Activated CD4-positive, alpha-beta T cell treated with anti-CD3 and anti-CD28 coated beads for 36 hours (primary cell): ENCODE measurements at regions not wholly inside any gene's neighbourhood (a gene's known extent, or its start where the extent isn't known, plus 50 kb on each side); places are given as distances from the start of the nearest gene placed in this dataset.
"Not testable (repeated sequence)": the region's sequence is repeated elsewhere in the genome, so short reads cannot be mapped to it uniquely, and the experiment has no call there.

ENCODE experiments used
- ATAC-seq: fragments of 200-7000 bp; cut with Tn5 transposase; one replicate; pipeline ENCODE4 v1.10.0; 2021; ENCODE audit warnings: mild to moderate bottlenecking, moderate library complexity
- CTCF ChIA-PET: fragments of 350-600 bp; sonication (Branson Sonifier 250); formaldehyde crosslinking; loops from one replicate; lab custom pipeline; 2021; ENCODE audit warnings: antibody characterized with exemption; lab: Charles Lee
- POLR2A ChIA-PET: fragments of 350-600 bp; sonication (Branson Sonifier 250); formaldehyde crosslinking; loops from one replicate; lab custom pipeline; 2021; ENCODE audit warnings: antibody characterized with exemption, inconsistent platforms; lab: Charles Lee
- DNase-seq: peaks from one replicate; pipeline ENCODE4 v3.0.0-alpha.2; 2020
- H3K27ac Mint-ChIP-seq: one replicate; pipeline ENCODE4 v1.8.0; 2021; ENCODE audit warnings: mixed read lengths
- H3K27me3 Mint-ChIP-seq: one replicate; pipeline ENCODE4 v1.8.0; 2021; ENCODE audit warnings: mixed read lengths
- H3K36me3 Mint-ChIP-seq: one replicate; pipeline ENCODE4 v1.8.0; 2021; ENCODE audit warnings: low read depth, mixed read lengths
- H3K4me1 Mint-ChIP-seq: one replicate; pipeline ENCODE4 v1.8.0; 2021; ENCODE audit warnings: mixed read lengths
- H3K4me3 Mint-ChIP-seq: one replicate; pipeline ENCODE4 v1.8.0; 2021; ENCODE audit warnings: mild to moderate bottlenecking, moderate library complexity, mixed read lengths
- H3K9me3 Mint-ChIP-seq: one replicate; pipeline ENCODE4 v1.8.0; 2021; ENCODE audit warnings: low read depth, mixed read lengths
- intact Hi-C, 2 experiments: fragments of 100-400 bp; cut with DNase I in 1 of 2; cut with micrococcal nuclease in 1 of 2; formaldehyde crosslinking; loops; one replicate each; pipeline versions ENCODE4 v1.14.2 to v1.15.1; 2022 to 2024; cut with DNase I, micrococcal nuclease

DNA sequence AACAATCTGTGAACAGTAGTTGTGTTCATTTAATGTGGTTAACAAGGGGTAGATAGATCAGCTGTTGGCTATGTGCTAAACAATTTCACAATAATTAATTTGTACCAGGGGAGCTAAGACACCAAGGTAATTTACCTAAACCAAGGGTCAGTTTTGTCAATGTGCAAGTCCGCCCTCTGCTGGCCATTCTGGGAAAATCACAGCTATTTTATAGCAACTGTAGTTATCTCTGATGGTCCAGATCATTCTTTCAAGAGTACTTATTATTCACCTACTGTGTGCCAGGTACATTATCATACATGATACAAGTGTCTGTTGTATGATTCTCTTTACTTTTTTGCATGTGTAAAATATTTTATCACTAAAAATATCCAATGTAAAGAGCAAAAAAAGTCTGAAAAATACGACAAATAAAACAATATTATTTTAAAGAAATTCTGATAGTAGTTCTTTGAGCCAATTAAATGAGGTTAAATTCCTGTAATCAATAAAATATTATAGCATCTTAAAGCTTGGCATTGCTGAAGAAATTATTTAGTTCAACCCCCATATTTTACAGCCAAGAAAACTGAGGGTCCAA, 312.3 kb upstream of the FAM78B start:
- no peaks in the 10 kb centered on the region for H3K27me3 Mint-ChIP-seq
- DNase-seq (peak; percentile 70), ATAC-seq (no peak)
- ChIA-PET CTCF (interaction anchor here (0.5 to 4.2 kb wide), 14 partner anchors 10 to 1103 kb away, joined by 3 to 36 read pairs (median 4); no protein-coding TSS in a partner anchor), POLR2A (no interaction called here)
- H3K9me3 Mint-ChIP-seq = no peaks in the 10 kb centered on the region
- H3K27ac Mint-ChIP-seq = no peak overlapping the region
- H3K36me3 Mint-ChIP-seq = no peaks in the 10 kb centered on the region
- H3K4me1 Mint-ChIP-seq = no peaks in the 10 kb centered on the region
- intact Hi-C loops = loop anchor here (1.0 to 5.0 kb wide), 5 partner anchors 346 to 762 kb away; no protein-coding TSS in a partner anchor
- H3K4me3 Mint-ChIP-seq = no peak overlapping the region

DNA sequence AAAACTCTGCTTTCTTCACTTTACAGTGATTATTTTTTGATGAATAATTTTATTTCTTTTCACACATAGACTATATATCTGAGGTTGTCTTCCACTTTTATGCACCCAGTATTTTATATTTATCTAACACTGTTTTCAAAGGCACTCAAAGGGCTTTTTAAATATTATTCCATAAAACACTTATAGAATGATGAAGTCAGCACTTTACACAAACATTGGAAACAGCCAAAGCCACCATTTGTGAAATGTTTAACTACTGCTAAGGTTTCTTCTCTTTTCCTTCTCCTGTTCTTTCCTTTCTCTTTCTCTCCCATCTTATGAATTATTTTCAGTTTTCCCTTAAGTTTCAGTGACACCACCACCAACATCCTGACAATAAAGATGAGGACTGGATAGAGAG, 317.7 kb upstream of the FAM78B start:
- POLR2A ChIA-PET = no interaction called here
- H3K36me3 Mint-ChIP-seq = no peaks in the 10 kb centered on the region
- no peaks in the 10 kb centered on the region for H3K9me3 Mint-ChIP-seq
- no peak overlapping the region for H3K27ac Mint-ChIP-seq
- intact Hi-C loops = loop anchor here in 1 of 2 experiments (10.0 kb wide), 3 partner anchors 490 to 890 kb away; partner anchors contain the start of gene ILDR2
- H3K27me3 Mint-ChIP-seq = no peaks in the 10 kb centered on the region
- H3K4me3 Mint-ChIP-seq = no peak overlapping the region
- DNase-seq = no peak
- CTCF ChIA-PET = interaction anchor here (0.8 kb wide), 1 partner anchor 1089 kb away, joined by 3 read pairs; no protein-coding TSS in a partner anchor
- H3K4me1 Mint-ChIP-seq = peaks cover 6% of the 10 kb centered on the region
- ATAC-seq = no peak

DNA sequence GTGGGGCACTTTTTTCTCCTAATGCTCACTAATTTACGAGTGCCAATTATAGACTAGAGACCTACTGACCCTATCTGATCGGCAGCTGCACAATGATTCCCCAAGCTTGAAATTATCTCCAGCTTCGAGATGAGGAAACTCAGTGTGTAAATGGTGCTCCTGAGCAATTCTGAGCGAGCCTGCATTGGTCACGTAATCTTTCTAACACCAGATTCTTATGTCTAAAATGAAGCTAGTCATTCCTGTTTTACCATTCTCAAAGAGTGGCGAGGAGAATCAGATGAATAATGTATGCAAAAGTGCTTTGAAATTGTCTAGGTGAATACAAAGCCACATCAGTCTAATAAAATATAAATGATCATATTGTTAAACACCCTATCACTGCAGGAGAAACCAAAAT, 318.1 kb upstream of the FAM78B start:
- Mint-ChIP-seq H3K36me3 (no peaks in the 10 kb centered on the region), H3K27ac (no peak overlapping the region), H3K27me3 (no peaks in the 10 kb centered on the region), H3K9me3 (no peaks in the 10 kb centered on the region), H3K4me1 (peaks cover 6% of the 10 kb centered on the region), H3K4me3 (no peak overlapping the region)
- ChIA-PET CTCF (interaction anchor here (0.8 kb wide), 1 partner anchor 1089 kb away, joined by 3 read pairs; no protein-coding TSS in a partner anchor), POLR2A (no interaction called here)
- no peak for ATAC-seq
- no peak for DNase-seq
- intact Hi-C loops = loop anchor here in 1 of 2 experiments (10.0 kb wide), 3 partner anchors 490 to 890 kb away; partner anchors contain the start of gene ILDR2

DNA sequence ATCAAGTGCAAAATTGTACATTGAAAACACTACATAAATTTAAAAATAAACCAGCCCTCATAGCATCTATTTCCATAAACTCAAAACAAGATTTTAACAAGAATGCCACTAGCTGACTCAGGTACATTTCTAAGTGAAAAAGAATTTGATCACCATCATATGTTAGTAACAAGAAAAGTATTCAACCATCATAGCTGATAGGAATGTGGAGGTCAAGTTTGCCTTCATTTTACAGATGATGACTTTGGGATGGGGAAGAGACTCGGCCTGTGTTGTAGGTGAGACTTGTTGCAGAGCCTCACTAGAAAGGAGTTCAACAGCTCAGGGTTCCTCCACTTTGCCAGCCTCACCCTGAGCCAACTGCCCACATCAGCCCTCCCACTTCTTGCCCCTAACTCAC, 318.8 kb upstream of the FAM78B start:
- ATAC-seq (no peak), DNase-seq (no peak)
- Mint-ChIP-seq H3K9me3 (no peaks in the 10 kb centered on the region), H3K27ac (no peak overlapping the region), H3K36me3 (no peaks in the 10 kb centered on the region), H3K27me3 (no peaks in the 10 kb centered on the region), H3K4me3 (no peak overlapping the region), H3K4me1 (peaks cover 6% of the 10 kb centered on the region)
- ChIA-PET POLR2A (no interaction called here), CTCF (no interaction called here)
- intact Hi-C loops = loop anchor here in 1 of 2 experiments (10.0 kb wide), 3 partner anchors 489 to 891 kb away; partner anchors contain the start of gene ILDR2

DNA sequence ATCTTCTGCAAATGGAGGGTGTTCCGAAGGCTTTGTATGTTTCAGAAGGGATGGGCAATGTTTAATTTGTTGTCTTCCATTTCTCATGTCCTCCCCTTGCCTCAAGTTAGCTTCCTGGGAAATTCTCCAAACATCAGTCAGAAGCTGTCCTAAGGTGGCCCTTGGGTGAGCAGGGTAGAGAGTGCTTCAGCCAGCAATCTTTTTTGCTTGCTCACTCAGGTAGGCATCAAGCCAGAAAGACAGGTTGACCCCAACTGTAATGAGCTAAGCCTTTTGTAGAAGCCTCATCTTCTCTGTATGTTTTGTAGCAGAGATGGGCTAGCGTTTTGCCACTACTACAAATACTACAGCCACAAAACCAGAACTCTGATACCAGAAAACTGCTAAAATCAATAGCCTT, 321.5 kb upstream of the FAM78B start:
- ATAC-seq (no peak), DNase-seq (no peak)
- no peaks in the 10 kb centered on the region for H3K9me3 Mint-ChIP-seq
- ChIA-PET POLR2A (no interaction called here), CTCF (interaction anchor here (0.7 to 3.8 kb wide), 2 partner anchors 9 to 354 kb away, joined by 3 to 36 read pairs; no protein-coding TSS in a partner anchor)
- intact Hi-C loops = loop anchor here in 1 of 2 experiments (2.0 to 10.0 kb wide), 4 partner anchors 322 to 894 kb away; partner anchors contain the start of genes FAM78B and ILDR2
- H3K27ac Mint-ChIP-seq = no peak overlapping the region
- H3K4me3 Mint-ChIP-seq = no peak overlapping the region
- peaks cover 6% of the 10 kb centered on the region for H3K4me1 Mint-ChIP-seq
- H3K36me3 Mint-ChIP-seq = no peaks in the 10 kb centered on the region
- no peaks in the 10 kb centered on the region for H3K27me3 Mint-ChIP-seq

DNA sequence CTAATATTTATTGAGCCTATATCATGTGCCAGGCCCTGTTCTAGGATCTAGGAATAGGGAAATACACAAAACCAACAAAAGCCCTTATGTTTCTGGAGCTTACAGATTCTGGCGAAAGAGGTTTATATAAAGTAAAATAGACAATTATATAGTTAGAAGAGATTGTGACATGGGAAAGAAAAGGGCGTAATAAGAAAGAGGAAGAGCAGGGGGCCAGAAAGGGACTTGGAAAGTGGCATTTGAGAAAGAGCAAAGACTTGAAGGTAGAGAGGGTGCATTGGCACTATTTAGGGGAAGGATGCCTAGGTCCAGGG, 322.5 kb upstream of the FAM78B start:
- Mint-ChIP-seq H3K36me3 (no peaks in the 10 kb centered on the region), H3K4me3 (no peak overlapping the region), H3K27ac (no peak overlapping the region), H3K27me3 (no peaks in the 10 kb centered on the region), H3K9me3 (no peaks in the 10 kb centered on the region), H3K4me1 (peaks cover 6% of the 10 kb centered on the region)
- ChIA-PET CTCF (interaction anchor here (0.9 to 3.8 kb wide), 3 partner anchors 10 to 1096 kb away, joined by 3 to 36 read pairs (median 5); no protein-coding TSS in a partner anchor), POLR2A (interaction anchor here (0.7 to 1.4 kb wide), 3 partner anchors 350 to 1107 kb away, joined by 3 to 5 read pairs (median 3); partner anchors contain the start of genes POGK and POU2F1)
- DNase-seq = no peak
- intact Hi-C loops = loop anchor here in 1 of 2 experiments (2.0 to 10.0 kb wide), 4 partner anchors 323 to 895 kb away; partner anchors contain the start of genes FAM78B and ILDR2
- no peak for ATAC-seq

DNA sequence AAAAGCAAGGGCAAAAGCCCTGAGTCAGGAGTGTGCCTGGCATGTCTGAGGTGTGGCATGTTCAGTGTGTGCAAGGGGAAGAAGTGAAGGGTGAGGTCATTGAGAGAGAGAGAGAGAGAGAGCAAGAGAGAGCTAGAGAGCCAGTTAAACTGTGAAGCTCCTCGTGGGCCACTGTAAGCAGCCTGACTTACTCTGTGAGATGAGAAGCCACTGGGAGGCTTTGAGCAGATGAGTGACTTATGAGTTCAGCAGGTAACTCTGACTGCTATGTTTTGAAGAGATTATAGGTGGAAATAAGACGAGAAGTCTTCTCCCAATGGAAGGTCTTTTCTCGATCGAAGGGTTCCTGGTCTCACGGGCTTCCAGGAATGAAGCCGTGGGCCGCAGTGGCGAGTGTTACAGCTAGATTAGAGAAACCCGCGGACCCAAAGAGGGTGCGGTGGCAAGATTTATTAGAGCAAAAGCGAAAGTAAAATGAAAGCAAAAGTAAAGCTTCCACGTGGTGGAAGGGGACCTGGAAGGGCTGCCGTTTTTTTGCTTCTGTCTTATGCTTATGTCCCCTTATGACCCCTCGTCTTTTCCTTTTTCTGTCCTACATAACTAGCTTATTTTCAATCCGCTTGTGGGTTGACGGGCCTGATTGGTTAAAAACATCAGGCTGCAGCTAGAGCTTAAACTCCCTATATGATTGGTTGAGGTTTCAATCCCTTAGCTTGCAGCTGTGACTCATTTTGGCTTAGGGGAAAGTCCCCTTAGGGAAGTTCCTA, 323.1 kb upstream of the FAM78B start:
- intact Hi-C loops = loop anchor here (1.0 to 10.0 kb wide), 11 partner anchors 323 to 1098 kb away; partner anchors contain the start of genes POGK (in 2 of the 2), ALDH9A1 (in 1 of the 2), FAM78B (in 1 of the 2) and ILDR2 (in 1 of the 2)

DNA sequence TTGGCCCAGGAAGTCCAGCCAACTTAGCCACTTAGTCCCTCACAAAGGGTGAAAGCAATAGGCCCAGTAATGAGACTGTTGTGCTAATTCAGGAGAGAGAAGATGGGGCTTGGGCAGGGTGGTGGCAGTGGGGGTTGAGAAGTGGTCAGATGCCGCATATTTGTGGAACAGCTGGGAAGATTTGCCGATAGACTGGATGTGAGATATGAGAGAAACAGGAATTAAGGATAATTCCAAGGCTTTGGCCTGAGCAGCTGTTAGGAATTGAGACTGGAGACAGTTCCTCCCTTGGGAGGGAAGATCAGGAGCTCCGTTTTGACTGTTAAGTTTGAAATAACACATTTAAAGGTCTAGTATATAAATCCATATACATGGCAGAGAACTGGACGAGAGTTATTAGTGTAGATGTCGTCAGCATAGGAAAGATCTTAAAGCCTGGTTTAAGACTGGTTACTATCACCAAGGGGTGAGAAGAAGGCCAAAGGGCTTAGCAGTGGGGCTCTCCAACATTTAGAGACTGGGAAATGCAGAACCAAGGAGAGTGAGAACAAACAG, 323.7 kb upstream of the FAM78B start:
- ChIA-PET POLR2A (interaction anchor here (0.9 to 1.4 kb wide), 2 partner anchors 349 to 730 kb away, joined by 3 to 5 read pairs; partner anchors contain the start of genes POGK and POU2F1), CTCF (interaction anchor here (0.9 to 3.8 kb wide), 3 partner anchors 11 to 1097 kb away, joined by 3 to 36 read pairs (median 5); no protein-coding TSS in a partner anchor)
- no peaks in the 10 kb centered on the region for H3K27me3 Mint-ChIP-seq
- intact Hi-C loops = loop anchor here (1.0 to 5.0 kb wide), 7 partner anchors 349 to 1098 kb away; partner anchors contain the start of genes POGK (in 2 of the 2), ALDH9A1 (in 1 of the 2), MGST3 (in 1 of the 2) and TADA1 (in 1 of the 2)
- H3K4me3 Mint-ChIP-seq = no peak overlapping the region
- ATAC-seq (no peak), DNase-seq (no peak)
- H3K4me1 Mint-ChIP-seq = peaks cover 6% of the 10 kb centered on the region
- no peaks in the 10 kb centered on the region for H3K9me3 Mint-ChIP-seq
- H3K27ac Mint-ChIP-seq = no peak overlapping the region
- no peaks in the 10 kb centered on the region for H3K36me3 Mint-ChIP-seq

More for the DNA sequence above, 323.1 kb upstream of the FAM78B start:
- no peaks in the 10 kb centered on the region for H3K36me3 Mint-ChIP-seq
- no peaks in the 10 kb centered on the region for H3K9me3 Mint-ChIP-seq
- ChIA-PET CTCF (interaction anchor here (0.9 to 3.8 kb wide), 3 partner anchors 10 to 1096 kb away, joined by 3 to 36 read pairs (median 5); no protein-coding TSS in a partner anchor), POLR2A (interaction anchor here (0.7 to 1.4 kb wide), 3 partner anchors 349 to 1108 kb away, joined by 3 to 5 read pairs (median 3); partner anchors contain the start of genes POGK and POU2F1)
- H3K27ac Mint-ChIP-seq = no peak overlapping the region
- peaks cover 6% of the 10 kb centered on the region for H3K4me1 Mint-ChIP-seq
- DNase-seq (peak; percentile 63), ATAC-seq (peak; percentile 81)
- no peaks in the 10 kb centered on the region for H3K27me3 Mint-ChIP-seq
- no peak overlapping the region for H3K4me3 Mint-ChIP-seq

DNA sequence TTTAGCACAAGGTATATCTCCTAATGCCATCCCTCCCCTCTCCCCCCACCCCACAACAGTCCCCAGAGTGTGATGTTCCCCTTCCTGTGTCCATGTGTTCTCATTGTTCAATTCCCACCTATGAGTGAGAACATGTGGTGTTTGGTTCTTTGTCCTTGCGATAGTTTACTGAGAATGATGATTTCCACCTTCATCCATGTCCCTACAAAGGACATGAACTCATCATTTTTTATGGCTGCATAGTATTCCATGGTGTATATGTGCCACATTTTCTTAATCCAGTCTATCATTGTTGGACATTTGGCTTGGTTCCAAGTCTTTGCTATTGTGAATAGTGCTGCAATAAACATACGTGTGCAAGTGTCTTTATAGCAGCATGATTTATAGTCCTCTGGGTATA, 327.0 kb upstream of the FAM78B start:
- ATAC-seq, CTCF ChIA-PET: not testable (repeated sequence)

DNA sequence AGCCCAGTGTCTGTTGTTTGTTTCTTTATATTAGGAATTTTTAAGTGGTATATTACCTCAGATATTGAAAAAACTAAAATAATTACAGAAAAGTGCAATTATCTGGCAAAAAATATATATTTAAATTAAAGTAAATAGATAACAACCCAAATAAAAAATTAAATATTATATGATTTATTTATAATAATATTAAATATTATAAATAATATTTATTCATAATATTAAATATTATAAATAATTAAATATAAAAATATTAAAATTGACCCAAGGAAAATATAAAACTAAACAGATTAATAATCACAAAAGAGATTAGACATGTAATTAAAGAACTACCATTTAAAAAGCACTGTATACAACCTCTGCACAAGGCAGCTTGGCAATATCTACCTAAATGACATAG, 331.9 kb upstream of the POGK start:
- H3K27me3 Mint-ChIP-seq = peaks cover 4% of the 10 kb centered on the region
- H3K4me3 Mint-ChIP-seq = no peak overlapping the region
- H3K9me3 Mint-ChIP-seq = peaks cover 2% of the 10 kb centered on the region
- intact Hi-C loops = no loop called here
- POLR2A ChIA-PET = no interaction called here
- no peak overlapping the region for H3K27ac Mint-ChIP-seq
- ATAC-seq (no peak), DNase-seq (no peak)
- CTCF ChIA-PET = no interaction called here
- H3K36me3 Mint-ChIP-seq = no peaks in the 10 kb centered on the region
- H3K4me1 Mint-ChIP-seq = no peaks in the 10 kb centered on the region

More for the DNA sequence above, 327.0 kb upstream of the FAM78B start:
- H3K27ac Mint-ChIP-seq, POLR2A ChIA-PET, H3K4me3 Mint-ChIP-seq, H3K27me3 Mint-ChIP-seq, H3K4me1 Mint-ChIP-seq, H3K9me3 Mint-ChIP-seq, H3K36me3 Mint-ChIP-seq, DNase-seq: not testable (repeated sequence)
- intact Hi-C loops = loop anchor here in 1 of 2 experiments (5.0 kb wide), 3 partner anchors 666 to 1101 kb away; partner anchors contain the start of genes ALDH9A1 and UCK2
